Activated CD4-positive, CD25-positive, alpha-beta regulatory T cell treated with anti-CD3 and anti-CD28 coated beads, Interleukin-2, amount 50 U/mL, for 16 hours (primary cell): ENCODE measurements at regions not wholly inside any gene's neighbourhood (a gene's known extent, or its start where the extent isn't known, plus 50 kb on each side); places are given as distances from the start of the nearest gene placed in this dataset.

Experiments used
- DNase-seq: peaks from one replicate; pipeline ENCODE4 v3.0.0-alpha.2; 2020; ENCODE audit warnings: low read depth, low spot score

DNA sequence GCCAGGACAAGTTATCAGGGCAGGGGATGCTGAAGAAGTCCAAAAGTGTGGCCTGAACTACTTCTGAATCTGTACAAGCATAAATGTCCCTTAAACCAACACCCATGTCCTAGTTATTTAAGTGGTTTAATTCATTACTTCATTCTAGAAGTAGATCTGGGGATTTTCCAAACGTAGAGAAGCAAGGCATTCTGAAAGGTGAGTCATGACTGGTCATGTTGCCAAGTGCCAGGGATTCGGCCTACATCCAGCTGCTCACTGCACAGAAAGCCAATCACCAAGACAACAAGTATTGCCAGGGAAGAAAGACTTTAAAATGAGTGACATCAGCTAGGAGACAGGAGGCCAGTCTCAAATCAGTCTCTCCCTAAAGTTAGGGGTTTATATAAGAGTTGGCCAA, 396.6 kb downstream of the GABRB3 start:
- DNase-seq, result no peak

DNA sequence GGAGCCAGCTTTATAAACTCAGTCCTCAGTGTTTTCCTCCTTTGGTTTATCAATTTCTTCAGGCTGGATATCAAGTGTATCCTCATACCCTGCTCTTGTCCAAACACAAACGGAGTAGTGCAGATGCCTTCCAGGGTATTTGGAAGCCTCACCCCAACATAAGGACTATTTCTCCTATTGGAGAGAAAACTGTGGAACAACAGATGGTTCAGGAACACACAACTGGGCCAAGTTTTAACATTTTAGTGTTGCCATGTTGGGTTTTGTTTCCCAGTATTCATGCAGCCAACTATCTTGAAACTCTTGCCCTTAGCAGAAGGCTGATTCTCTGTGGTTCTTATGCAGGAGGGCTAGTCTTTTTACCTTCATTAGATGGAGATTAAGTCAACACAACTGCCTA, 398.1 kb downstream of the GABRB3 start:
- DNase-seq, result no peak

DNA sequence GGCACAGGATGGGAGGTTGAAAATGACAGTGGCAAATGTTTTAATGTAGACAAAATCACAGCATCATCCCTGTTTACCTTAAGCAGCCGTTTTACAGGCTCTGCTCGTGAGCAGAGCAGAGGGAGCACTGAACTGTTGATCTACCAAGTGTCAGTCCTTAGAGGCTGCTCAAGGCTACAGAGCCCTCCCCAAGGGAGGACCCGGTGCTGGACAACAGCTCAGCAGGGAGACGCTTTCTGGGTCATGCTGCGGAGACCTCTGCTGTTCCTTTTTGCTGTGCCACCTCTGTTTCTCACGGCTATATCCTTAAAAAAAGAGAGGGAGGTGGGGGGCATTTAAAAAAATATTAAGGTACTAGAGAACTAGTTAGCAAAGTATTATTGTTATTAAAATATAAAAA, 400.2 kb downstream of the GABRB3 start:
- DNase-seq, result no peak

DNA sequence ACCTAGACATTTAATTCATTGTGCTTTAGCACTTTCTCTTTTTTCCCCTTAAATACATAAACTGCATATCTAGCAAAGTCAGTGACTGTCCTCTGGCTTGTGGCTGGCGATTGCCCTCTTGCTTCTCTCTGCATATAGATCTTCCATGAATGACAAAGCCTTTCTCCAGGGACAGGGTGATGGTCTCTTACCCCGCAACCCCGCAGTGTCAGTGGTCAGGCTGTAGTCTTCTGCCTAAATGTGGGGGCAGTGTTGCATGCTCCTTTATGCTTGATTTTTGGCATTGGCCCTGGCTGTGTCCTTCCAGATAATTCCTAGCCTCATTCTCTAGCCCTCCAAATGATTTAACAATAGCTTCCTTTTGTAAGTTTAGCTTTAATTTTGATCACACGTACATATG, 407.8 kb downstream of the GABRB3 start:
- DNase-seq, result no peak

DNA sequence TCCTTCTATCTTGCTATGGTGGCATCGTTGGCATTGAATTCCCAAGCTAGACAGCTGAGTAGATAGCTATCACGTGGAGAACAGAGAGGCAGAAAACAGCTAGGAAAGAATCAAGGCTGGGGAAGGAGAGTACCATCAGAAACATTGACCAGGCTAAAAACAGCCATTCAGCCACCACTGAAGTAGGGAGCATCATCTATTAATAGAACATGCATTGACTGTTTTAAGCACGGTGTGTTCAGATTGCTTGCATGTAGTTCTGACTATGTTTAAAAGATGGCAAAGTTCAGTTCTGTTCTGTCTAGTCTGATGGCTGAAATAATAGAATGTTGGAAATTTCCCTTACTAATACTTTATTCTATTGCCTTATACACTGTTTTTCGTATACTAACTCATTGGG, 413.0 kb downstream of the GABRB3 start:
- no peak for DNase-seq

DNA sequence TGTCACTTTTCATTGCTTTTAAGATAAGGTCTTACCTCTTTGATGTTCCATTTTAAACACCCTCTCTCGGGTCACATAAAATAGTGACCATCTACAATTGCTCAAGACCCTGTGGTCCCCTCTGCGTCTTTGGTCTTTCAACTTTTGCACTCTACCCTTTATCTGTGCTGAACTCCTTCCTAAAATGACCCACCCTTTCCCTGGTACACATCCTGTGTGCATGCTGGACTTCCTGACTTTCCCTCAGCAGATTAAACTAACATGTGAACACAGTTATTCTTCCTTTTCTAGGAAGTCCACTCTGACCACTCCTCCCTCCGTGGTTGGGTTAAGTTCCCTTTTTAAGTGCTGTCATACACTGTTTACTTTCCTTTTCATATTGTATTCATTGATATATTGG, 414.2 kb downstream of the GABRB3 start:
- no peak for DNase-seq

DNA sequence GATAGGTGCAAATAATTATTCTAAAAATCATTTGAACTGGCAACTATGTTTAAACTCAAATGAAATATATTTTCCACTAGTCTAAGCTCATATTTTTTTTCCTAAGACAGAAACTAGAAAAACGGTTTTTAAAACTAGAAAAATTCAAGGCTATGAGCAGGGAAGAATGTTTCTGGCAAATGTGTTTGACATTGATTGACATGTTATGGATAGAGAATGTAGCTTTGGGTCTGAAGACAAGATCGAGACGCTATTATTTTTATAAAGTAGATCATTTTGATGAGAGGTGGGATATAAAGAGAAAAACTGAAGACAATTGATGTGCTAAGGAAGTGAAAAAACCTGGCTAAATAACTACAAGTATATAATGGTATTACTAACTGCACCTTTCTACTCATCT, 415.2 kb downstream of the GABRB3 start:
- no peak for DNase-seq

DNA sequence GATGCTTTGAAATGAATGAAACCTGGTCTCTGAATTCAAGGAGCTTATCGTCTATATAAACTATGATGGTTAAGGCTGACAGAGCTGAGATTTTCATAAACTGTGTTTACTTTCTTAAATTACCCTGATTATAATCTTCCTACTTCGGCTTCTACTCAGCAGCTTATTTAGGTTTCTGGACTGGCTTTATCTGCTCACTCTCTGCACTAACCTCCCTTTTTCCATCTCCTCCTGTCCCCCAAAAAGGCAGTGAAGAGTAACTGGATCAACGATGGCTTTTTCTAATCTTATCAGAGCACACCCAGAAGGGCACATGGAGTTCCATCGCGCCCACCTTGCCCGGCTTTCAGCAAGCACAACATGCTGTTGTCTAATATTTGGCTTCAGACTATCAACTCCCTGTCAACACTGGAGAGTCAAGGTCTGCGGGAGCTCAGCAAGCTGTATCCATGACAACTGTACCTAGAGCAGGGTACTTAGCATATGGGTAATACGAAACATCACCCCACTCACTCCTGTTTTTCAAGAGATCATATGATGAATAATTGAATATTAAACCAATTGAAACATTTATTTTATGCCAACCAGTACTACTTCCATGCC, 417.3 kb downstream of the GABRB3 start:
- no peak for DNase-seq

DNA sequence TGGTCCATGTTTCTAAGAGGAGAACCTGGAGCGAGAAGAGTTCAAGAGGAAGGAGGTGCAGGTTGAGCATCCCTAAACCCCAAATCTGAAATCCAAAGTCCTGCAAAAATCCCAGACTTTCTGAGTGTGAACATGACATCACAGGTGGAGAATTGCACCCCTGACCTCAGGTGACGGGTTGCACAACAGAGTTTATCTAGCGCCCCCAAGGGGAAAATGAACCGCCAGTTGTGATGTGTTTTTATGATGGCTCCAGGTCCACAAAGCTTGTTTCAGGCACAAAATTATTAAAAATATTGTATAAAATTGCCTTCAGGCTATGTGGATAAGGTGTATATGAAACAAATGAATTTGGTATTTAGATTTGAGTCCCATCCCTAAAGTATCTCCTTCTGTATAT, 420.0 kb downstream of the GABRB3 start:
- no peak for DNase-seq

DNA sequence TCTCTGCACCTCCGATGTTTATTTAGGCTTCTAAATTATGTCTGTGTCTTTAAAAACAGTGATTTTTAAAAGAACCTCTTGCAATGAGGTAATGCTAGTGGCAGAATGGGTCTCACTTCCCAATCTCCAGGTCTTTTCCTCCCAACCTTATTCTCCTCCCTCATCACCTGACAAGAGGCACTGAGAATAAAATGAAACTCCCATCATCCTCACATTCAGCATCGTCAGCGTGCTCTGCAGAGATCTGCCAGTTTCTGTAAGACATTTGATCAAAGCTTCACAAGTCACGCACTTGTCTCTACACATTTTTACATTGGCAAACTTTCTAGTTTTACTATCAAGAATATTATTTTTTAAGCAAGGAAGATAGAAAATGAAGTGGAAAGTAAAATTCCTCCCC, 420.5 kb downstream of the GABRB3 start:
- no peak for DNase-seq

DNA sequence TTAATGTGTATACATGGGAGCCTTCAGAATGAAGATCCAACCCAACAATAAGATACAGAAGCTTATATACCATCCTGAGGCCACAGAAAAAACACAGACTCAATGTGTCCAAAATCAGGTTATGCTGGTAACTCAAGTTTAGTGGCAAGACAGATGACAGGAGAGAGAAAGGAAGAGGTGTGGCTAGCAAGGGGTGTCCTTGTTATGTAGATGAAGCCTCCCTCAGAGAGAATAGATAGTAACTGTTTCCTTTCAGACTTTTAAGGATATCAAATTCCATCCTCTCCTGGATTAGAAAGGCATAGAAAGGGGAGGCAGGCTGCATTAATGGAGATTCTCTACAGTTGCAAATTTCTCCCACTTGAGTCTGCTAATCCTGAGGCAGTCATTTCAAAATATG, 447.4 kb downstream of the GABRB3 start:
- no peak for DNase-seq

DNA sequence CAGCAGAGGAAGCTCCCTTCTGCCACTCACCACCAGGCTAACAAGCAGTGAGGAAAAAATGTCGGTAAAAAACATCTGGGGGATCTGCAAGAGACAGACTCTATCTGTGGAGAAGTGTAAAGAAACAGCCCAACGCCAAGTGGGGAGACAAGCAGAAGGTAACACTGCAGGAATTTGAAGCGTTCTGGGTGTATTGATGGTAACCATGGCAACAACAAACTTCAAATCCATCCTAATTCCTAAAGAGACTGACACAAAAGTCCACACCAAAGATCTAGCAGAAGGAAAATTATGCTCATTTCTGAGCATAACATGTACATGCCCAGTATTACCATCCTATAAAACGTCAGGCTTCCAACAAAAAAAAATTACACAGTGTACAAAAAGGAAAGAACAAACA, 449.3 kb downstream of the GABRB3 start:
- DNase-seq, result no peak

DNA sequence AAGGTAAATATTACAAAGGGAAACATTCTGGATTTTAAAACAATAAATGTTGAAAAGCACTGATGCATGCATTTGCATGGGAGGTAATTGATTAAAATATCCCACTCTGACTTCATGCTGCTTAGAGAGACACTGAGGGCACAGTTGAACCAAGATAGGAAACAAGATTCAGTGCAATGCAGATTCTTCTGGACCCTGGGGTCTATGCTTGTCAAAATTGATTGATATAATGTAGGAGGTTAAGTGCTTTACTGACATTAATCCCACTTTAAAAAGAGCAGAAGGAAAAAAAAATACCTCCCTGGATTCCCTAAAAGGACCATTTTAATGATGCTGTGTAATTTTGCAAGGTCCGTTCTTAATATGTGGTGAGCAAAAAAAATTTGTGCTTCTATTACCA, 454.2 kb downstream of the GABRB3 start:
- DNase-seq, result no peak

DNA sequence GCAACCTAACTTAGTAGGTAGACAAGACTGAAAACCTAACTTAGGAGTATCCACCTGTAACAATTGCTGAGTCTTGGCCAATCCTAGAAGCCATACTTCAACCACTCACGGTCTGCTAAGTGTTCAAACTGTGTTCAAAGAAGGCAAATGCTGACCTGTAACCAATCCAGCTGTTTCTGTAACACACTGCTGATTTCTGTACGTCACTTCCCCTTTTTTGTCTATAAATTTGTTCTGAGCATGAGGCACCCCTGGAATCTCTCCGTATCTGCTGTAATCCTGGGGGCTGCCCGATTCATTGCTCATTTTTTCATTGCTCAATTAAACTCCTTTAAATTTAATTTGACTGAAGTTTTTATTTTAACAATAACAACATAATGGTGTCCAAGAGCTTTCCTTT, 451.4 kb upstream of the ATP10A start:
- no peak for DNase-seq

DNA sequence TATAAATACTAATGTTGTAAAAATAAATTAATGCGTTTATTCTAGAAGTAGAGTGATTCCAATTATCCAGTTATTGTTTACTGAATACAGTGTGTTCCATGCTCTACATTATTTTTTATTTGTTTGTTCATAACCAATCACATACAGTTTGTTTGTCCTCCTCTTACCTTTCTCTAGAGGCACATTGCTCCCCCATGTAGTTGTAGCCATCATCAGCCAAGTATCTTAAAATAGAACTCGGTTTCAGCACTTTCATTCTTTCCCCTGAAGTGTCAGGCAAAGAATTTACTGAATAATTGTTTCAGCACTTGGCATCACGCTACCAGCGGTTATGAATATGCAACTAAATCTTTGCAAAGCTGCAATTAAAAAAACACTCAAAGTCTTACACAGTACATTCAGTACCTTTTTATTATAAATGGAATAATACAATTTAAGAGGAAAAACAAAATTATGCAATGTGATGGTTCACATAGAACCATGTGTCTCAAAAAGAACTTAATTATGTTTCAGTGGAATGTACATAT, 448.6 kb upstream of the ATP10A start:
- no peak for DNase-seq

DNA sequence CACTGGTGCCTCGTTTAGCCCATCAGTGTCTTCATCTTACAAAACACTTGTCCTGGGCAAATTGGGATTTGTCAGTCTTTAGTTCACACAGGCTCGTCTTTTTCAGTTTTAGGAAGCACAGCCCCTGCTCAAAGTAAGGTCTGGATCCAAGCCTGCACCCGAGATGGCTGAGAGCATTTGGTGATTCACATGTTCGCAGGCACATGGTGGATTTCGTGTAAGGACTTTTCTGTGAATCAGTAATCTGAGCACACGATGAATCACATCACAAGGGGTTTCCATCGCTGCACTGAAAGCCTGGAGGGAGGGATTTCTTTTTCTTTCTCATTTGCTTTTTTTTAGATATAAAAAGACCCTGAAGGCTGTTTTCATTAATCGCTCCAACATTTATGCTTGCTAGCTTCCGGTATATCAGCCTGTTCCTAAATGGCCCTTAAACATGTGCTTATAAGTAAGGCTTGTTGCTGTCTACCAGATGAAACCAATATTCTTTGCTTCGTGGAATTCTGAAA, 435.6 kb upstream of the ATP10A start:
- DNase-seq, result no peak

DNA sequence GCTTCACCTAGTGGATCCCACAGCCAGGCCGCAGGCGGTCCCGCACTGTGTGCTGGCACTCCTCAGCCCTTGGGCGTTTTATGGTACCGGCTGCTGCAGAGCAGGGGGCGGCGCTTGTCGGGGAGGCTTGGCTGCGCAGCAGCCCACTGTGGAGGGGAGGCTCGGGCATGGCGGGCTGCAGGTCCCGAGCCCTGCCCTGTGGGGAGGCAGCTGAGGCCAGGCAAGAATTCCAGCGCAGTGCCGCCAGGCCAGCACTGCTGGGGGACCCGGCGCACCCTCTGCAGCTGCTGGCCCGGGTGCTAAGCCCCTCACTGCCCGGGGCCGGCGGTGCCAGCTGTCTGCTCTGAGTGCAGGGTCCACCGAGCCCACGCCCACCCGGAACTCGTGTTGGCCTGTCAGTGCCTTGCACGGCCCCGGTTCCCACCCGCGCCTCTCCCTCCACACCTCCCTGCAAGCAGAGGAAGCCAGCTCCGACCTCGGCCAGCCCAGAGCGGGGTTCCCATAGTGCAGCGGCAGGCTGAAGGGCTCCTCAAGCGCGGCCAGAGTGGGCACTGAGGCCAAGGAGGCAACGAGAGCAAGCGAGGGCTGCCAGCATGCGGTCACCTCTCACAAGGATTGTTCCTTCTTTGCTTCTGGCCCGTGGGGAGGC, 435.0 kb upstream of the ATP10A start:
- DNase-seq, result no peak

DNA sequence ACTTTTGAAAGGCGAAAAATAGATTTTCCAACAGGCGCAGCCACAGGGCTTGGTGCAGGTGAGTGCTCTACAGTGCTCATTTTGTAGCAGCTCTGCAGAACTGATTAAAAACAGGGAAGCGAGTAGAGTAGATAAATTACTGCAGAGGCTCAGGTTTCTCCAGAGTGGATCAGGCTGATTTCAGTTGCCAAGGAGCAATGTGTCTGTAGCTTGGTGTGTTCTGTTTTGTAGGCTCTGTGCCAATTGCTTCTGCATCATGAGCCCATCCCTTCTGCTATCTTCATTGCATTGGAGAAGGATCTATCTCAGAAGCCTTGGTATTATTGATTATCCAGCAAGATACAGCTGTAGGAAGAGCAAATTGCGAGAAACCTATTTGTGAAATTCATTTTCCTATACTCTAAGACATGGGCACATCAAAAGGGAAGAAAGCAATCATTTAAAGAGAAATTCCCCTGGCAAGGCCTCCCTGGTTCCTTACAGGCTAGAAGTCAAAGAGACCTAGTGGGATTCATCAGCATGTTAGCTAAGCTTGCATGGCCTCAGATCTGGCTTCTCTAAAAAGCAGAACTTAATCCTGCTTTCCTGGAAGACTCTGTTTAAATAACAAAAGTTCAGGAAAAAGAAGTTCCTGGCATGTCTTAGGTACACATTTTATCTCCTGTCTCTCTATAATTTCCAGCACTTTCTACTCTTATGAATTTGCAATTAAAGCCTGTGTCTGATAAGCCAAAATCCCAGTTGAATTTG, 432.4 kb upstream of the ATP10A start:
- no peak for DNase-seq

DNA sequence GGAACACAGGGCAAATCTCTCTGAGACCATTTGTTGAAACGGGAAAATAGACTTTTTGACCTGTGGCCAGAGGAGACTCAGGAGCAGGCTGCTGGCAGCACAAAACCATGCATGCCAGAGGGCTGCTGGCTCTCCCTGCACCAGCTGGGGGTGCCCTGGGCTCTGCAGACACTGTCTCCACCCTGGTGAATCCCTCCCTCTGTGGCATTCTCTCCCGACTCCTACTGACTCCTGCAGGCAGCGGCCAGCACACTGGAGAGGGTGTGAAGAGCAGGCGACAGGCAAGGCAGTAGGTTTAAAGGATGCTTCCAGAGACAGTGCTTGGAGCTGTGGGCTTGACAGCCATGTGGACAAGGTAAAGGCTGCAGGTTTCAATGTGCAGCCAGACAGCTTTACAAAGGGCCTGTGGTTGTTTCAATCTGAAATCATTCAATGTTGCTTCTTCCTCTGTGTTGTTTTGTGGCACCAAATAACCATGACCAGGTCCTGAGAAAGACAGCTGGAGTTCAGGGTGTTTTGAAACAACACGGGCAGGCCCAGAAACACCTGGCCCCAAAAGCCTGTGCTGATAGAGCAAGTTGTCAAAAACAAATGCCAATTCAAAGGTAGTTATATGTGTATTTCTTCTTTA, 431.0 kb upstream of the ATP10A start:
- DNase-seq, result no peak

DNA sequence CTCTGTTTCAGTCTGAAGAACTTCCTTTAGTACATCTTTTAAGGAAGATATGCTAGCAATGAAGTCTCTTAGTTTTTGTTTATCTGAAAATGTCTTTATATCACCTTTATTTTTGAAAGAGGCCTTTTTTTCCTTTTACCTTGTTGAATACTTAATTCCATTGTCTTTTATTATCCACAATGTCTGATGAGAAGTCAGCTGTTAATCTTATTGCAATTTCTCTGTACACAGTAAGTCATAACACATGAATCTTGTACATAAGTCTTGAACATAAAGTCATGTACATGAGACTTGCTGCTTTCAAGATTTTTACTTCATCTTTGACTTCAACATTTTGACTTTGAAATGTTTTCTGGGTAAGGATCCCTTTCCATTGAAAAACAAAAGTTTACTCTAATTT, 424.3 kb upstream of the ATP10A start:
- no peak for DNase-seq

DNA sequence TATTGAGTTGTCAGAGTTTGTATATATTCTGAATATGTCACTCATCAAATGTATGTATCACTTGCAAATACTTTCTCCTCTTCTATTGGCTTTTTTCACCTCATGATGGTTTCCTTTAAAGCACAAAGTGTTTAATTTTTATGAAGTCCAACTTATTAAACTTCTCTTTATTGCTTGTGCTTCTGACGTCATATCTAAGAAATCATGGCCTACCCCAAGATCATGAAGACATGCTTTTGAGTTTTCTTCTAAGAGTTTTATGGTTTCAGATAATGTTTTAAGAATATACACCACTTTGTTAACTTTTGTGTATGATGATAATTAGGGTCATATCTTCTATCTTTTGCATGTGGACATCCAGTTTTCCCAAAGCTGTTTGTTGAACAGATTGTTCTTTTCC, 417.2 kb upstream of the ATP10A start:
- DNase-seq, result no peak

DNA sequence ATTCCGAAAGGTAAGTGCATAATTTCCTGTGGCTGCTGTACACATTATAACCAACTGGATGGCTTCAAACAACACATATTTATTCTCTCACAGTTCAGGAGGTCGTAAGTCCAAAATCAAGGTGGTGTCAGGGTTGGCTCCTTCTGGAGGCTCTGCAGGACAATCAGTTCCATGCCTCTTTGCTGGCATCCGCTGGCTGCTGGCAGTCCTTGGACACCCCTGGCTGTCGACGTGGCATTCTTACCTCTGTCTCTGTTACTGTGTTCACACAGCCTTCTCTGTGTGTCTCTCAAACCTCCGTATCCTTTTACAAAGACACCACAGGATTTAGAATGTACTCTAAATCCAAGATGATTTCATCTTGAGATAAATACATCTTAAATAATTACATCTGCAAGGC, 398.8 kb upstream of the ATP10A start:
- DNase-seq, result no peak
